A673 (cell line): ENCODE measurements at regions not wholly inside any gene's neighbourhood (a gene's known extent, or its start where the extent isn't known, plus 50 kb on each side); places are given as distances from the start of the nearest gene placed in this dataset.

ENCODE experiments used
- BruUV-seq: library from RNA; stranded (reverse); fragments of 400-500 nt; replicated peaks from 2 replicates; lab custom pipeline; 2021; lab: Mats Ljungman, UMichigan
- CTCF ChIA-PET: fragments of 300-600 bp; sonication (Branson Sonifier 250); formaldehyde crosslinking; loops from one replicate; lab custom pipeline; 2022; ENCODE audit warnings: antibody characterized with exemption; lab: Charles Lee
- POLR2A ChIA-PET: fragments of 300-600 bp; sonication (Branson Sonifier 250); formaldehyde crosslinking; loops from one replicate; lab custom pipeline; 2022; ENCODE audit warnings: antibody characterized with exemption; ENCODE audit not compliant: low non-redundant PET; lab: Charles Lee
- DNase-seq: peaks from one replicate; pipeline ENCODE4 v3.0.0-alpha.2; 2015; ENCODE audit warnings: low spot score
- H3K27ac ChIP-seq: fragments of 200-600 bp; sonication (generic); 2 replicates; pipeline ENCODE4 v1.5.1; 2016; ENCODE audit warnings: mixed run types, low read depth, mild to moderate bottlenecking, mixed read lengths, antibody characterized with exemption, low read length; ENCODE audit not compliant: poor library complexity, severe bottlenecking
- H3K27me3 ChIP-seq: fragments of 200-600 bp; sonication (generic); replicated peaks from 2 replicates; pipeline ENCODE4 v1.6.1; 2017; ENCODE audit warnings: mixed run types, low read depth, mild to moderate bottlenecking, mixed read lengths, antibody characterized with exemption, low read length; ENCODE audit not compliant: insufficient read depth, poor library complexity
- H3K36me3 ChIP-seq: fragments of 200-600 bp; sonication (generic); 2 replicates; pipeline ENCODE4 v1.6.1; 2016; ENCODE audit warnings: mixed run types, mild to moderate bottlenecking, mixed read lengths, antibody characterized with exemption, low read length; ENCODE audit not compliant: insufficient read depth, poor library complexity, severe bottlenecking
- H3K4me1 ChIP-seq: fragments of 200-600 bp; sonication (generic); 2 replicates; pipeline ENCODE4 v1.6.1; 2017; ENCODE audit warnings: mixed run types, mild to moderate bottlenecking, mixed read lengths, antibody characterized with exemption, low read length; ENCODE audit not compliant: insufficient read depth, poor library complexity, severe bottlenecking
- H3K4me3 ChIP-seq: fragments of 200-600 bp; sonication (generic); 2 replicates; pipeline ENCODE4 v1.5.1; 2016; ENCODE audit warnings: low read depth, mixed run types, mild to moderate bottlenecking, mixed read lengths, low read length; ENCODE audit not compliant: poor library complexity, severe bottlenecking
- H3K9me3 ChIP-seq: fragments of 200-600 bp; sonication (generic); 2 replicates; pipeline ENCODE4 v1.6.1; 2016; ENCODE audit warnings: mixed run types, low read depth, mild to moderate bottlenecking, mixed read lengths, antibody characterized with exemption, low read length; ENCODE audit not compliant: poor library complexity, severe bottlenecking
- CTCF ChIP-seq: fragments of 300-800, 200-600 bp; sonication (generic); conservative IDR thresholded peaks from 2 replicates; pipeline ENCODE4 v1.5.1; 2017; ENCODE audit warnings: low read depth, mild to moderate bottlenecking, antibody characterized with exemption, low read length, moderate library complexity, mixed read lengths
- EZH2 ChIP-seq: fragments of 200-600 bp; sonication (generic); IDR thresholded peaks from 2 replicates; pipeline ENCODE4 v1.6.1; 2017; ENCODE audit warnings: borderline replicate concordance, low read depth, mild to moderate bottlenecking, mixed read lengths, antibody characterized with exemption, low read length; ENCODE audit not compliant: poor library complexity, severe bottlenecking
- intact Hi-C: fragments of 100-400 bp; cut with micrococcal nuclease; formaldehyde crosslinking; loops from one replicate; pipeline ENCODE4 v1.10.0; 2022; ENCODE audit not compliant: unreplicated experiment

GRCh38 chr5:30937070-30937469, 256.4 kb upstream of the CDH6 start:
- Histone ChIP-seq H3K27me3 (no peaks in the 10 kb centered on the region), H3K4me3 (no peak overlapping the region), H3K9me3 (no peaks in the 10 kb centered on the region), H3K36me3 (no peaks in the 10 kb centered on the region), H3K27ac (no peak overlapping the region), H3K4me1 (peaks cover 3% of the 10 kb centered on the region)
- no peak for TF ChIP-seq CTCF
- no peak for TF ChIP-seq EZH2
- ChIA-PET CTCF (no interaction called here), POLR2A (no interaction called here)
- intact Hi-C loops: no loop called here
- BruUV-seq: no TSS peak
- DNase-seq: no peak

- CTCF ChIA-PET: no interaction called here
Measured at GRCh38 chr5:30933599-30933998, 259.9 kb upstream of the CDH6 start.

GRCh38 chr5:30932273-30933017, 261.0 kb upstream of the CDH6 start:
- peaks cover 3% of the 10 kb centered on the region for H3K4me1 ChIP-seq
- DNase-seq: no peak
- POLR2A ChIA-PET: no interaction called here
- intact Hi-C loops: no loop called here
- TF ChIP-seq CTCF (no peak), EZH2 (no peak)
- H3K27me3 ChIP-seq: no peaks in the 10 kb centered on the region
- no peaks in the 10 kb centered on the region for H3K9me3 ChIP-seq
- CTCF ChIA-PET: no interaction called here
- no peaks in the 10 kb centered on the region for H3K36me3 ChIP-seq
- no peak overlapping the region for H3K4me3 ChIP-seq
- no peak overlapping the region for H3K27ac ChIP-seq
- no TSS peak for BruUV-seq

More at GRCh38 chr5:30933599-30933998, 259.9 kb upstream of the CDH6 start:
- no peaks in the 10 kb centered on the region for H3K9me3 ChIP-seq
- DNase-seq: no peak
- H3K36me3 ChIP-seq: no peaks in the 10 kb centered on the region
- peaks cover 3% of the 10 kb centered on the region for H3K4me1 ChIP-seq
- H3K27ac ChIP-seq: no peak overlapping the region
- intact Hi-C loops: no loop called here
- no TSS peak for BruUV-seq
- no peaks in the 10 kb centered on the region for H3K27me3 ChIP-seq
- POLR2A ChIA-PET: no interaction called here
- TF ChIP-seq CTCF (no peak), EZH2 (no peak)
- H3K4me3 ChIP-seq: no peak overlapping the region
